BLaER1 (cell line): ENCODE measurements at regions not wholly inside any gene's neighbourhood (a gene's known extent, or its start where the extent isn't known, plus 50 kb on each side); places are given as distances from the start of the nearest gene placed in this dataset.

Experiments
- H3K27ac ChIP-seq: shearing (Covaris generic); formaldehyde crosslinking; 2 replicates; pipeline ENCODE4 v1.8.1; 2022
- H3K27me3 ChIP-seq: shearing (Covaris generic); formaldehyde crosslinking; 2 replicates; pipeline ENCODE4 v1.8.1; 2022
- H3K36me3 ChIP-seq: shearing (Covaris generic); formaldehyde crosslinking; 2 replicates; pipeline ENCODE4 v1.8.1; 2022
- H3K4me1 ChIP-seq: shearing (Covaris generic); formaldehyde crosslinking; 2 replicates; pipeline ENCODE4 v1.8.1; 2022
- H3K4me2 ChIP-seq: shearing (Covaris generic); formaldehyde crosslinking; 2 replicates; pipeline ENCODE4 v1.8.1; 2022
- H3K4me3 ChIP-seq: shearing (Covaris generic); formaldehyde crosslinking; 2 replicates; pipeline ENCODE4 v1.8.1; 2022
- H3K9ac ChIP-seq: shearing (Covaris generic); formaldehyde crosslinking; 2 replicates; pipeline ENCODE4 v1.8.1; 2022
- H3K9me3 ChIP-seq: shearing (Covaris generic); formaldehyde crosslinking; 2 replicates; pipeline ENCODE4 v1.8.1; 2022
- H4K20me1 ChIP-seq: shearing (Covaris generic); formaldehyde crosslinking; 2 replicates; pipeline ENCODE4 v1.8.1; 2022
- Cebpa-rat ChIP-seq: shearing (Covaris generic); IDR thresholded peaks from 2 replicates; pipeline ENCODE4 v1.8.1; 2022

DNA sequence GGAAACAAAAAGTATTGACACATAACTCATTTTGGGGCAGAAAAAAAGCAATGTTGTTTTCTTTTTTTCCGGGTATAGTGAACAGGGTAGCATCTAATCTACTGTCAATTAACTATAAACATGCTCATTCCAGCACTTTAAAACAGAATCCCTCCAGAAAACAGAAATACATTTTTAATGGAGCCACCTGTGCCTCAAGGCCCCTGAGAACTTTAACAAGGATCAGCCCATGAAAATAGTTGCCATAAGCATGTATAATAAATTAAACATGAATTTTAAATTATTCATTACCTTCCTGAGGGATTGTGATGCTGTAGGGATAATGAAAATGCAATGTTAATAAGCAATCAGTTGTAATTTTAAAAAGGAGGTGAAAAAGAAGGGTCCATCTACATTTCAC, 101.4 kb upstream of the IVNS1ABP start:
- no peaks in the 10 kb centered on the region for H4K20me1 ChIP-seq
- no peak overlapping the region for H3K27ac ChIP-seq
- TF ChIP-seq Cebpa-rat = no peak
- H3K36me3 ChIP-seq = no peaks in the 10 kb centered on the region
- H3K4me3 ChIP-seq = no peak overlapping the region
- H3K27me3 ChIP-seq = no peaks in the 10 kb centered on the region
- no peaks in the 10 kb centered on the region for H3K4me1 ChIP-seq
- no peaks in the 10 kb centered on the region for H3K9me3 ChIP-seq
- no peak overlapping the region for H3K4me2 ChIP-seq
- no peak overlapping the region for H3K9ac ChIP-seq

DNA sequence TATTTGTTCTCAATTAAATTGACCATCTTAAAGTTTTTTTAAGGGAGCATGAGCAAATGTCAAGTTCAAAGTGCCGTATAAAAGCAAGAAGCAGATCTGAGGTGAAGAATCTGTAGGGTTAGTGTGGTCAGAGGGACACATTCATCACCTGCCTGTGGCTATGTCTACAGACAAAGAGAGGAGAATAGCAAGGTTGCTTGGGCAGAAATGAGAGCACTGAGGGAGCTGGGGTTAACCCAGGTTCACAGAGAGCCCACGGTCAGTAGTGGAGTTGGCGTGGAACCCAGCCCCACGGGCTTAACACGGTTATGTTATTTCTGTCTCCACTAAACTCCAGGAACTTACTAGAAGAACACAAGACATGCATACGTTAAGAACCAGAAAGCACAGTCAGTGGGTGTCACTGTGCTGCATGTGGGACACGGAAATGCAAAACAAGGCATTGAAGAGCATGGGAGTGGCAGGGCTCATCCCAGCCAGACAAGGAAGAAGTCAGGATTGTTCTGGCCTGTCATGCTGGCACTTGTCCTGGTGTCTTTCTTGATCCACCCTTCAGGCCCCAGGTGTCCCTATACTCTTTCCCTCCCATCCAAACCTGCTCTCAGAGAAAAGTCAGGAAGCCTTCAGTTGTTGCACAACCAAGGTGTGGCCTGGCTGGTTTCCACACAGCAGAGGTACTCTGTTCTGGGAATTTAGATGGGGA, 95.5 kb upstream of the IVNS1ABP start:
- H3K4me1 ChIP-seq = no peaks in the 10 kb centered on the region
- H3K4me2 ChIP-seq = no peak overlapping the region
- H3K36me3 ChIP-seq = no peaks in the 10 kb centered on the region
- no peaks in the 10 kb centered on the region for H3K9me3 ChIP-seq
- H3K27ac ChIP-seq = no peak overlapping the region
- H3K9ac ChIP-seq = no peak overlapping the region
- H3K4me3 ChIP-seq = no peak overlapping the region
- H3K27me3 ChIP-seq = no peaks in the 10 kb centered on the region
- H4K20me1 ChIP-seq = no peaks in the 10 kb centered on the region
- TF ChIP-seq Cebpa-rat = no peak

DNA sequence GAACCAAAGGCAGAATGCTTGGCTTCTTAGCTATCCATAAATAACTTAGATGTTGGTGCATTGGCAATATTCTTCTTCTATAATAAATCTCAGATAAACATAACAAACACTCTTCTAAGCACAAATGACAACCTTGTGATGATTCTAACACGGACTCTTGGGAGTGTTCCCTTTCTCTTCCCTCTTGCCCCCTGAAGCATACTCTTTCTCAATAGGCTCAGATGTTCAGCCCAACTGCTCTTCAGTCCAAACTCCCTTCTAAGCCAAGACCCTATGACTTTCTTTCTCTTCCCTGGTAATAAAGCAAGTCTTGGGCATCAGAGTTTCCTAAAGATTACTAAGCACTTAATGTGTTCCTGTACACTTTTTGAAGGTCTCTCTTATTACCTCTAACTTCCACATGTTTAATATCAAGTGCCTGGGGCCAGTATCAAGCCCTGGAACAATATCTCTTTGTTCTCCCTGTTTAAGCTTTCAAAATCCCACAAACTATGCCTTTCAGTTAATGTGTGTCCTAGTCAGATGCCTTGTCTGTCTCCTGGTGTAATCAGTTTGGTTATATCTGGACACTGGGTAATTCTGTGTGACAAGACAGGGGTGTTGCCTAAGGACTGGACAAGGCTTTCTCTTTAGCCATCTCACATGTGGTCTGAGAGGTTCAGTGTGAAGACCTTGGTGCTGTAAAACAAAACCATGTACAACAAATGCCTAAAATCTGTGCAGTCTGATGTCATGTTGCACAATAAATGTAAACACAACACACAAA, 92.9 kb upstream of the IVNS1ABP start:
- no peaks in the 10 kb centered on the region for H3K9me3 ChIP-seq
- no peak overlapping the region for H3K9ac ChIP-seq
- H3K27ac ChIP-seq = no peak overlapping the region
- H3K4me3 ChIP-seq = no peak overlapping the region
- TF ChIP-seq Cebpa-rat = no peak
- no peaks in the 10 kb centered on the region for H3K36me3 ChIP-seq
- H3K4me1 ChIP-seq = no peaks in the 10 kb centered on the region
- H4K20me1 ChIP-seq = no peaks in the 10 kb centered on the region
- no peaks in the 10 kb centered on the region for H3K27me3 ChIP-seq
- no peak overlapping the region for H3K4me2 ChIP-seq

DNA sequence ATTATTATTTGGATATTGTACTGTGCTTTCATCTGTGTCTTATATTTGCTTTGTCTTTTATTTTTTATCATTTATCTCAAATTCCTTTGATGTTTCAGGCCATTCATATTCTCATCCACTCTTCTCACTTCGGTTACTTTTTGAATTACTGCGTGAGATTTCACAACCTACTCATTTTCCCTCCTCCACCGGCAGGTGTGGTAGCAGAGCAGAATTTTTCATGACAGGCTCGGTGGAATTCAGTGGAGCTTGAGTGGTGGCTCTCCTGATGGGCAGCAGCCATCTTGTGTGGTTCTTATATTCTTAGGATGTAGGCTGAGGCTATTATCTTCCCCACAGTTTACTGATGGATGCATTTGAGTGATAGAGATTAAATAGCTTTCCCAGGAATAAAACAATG, 92.3 kb upstream of the IVNS1ABP start:
- no peaks in the 10 kb centered on the region for H4K20me1 ChIP-seq
- no peak overlapping the region for H3K27ac ChIP-seq
- no peak for TF ChIP-seq Cebpa-rat
- no peak overlapping the region for H3K4me2 ChIP-seq
- no peaks in the 10 kb centered on the region for H3K36me3 ChIP-seq
- H3K9ac ChIP-seq = no peak overlapping the region
- no peaks in the 10 kb centered on the region for H3K27me3 ChIP-seq
- H3K9me3 ChIP-seq = no peaks in the 10 kb centered on the region
- no peaks in the 10 kb centered on the region for H3K4me1 ChIP-seq
- no peak overlapping the region for H3K4me3 ChIP-seq

DNA sequence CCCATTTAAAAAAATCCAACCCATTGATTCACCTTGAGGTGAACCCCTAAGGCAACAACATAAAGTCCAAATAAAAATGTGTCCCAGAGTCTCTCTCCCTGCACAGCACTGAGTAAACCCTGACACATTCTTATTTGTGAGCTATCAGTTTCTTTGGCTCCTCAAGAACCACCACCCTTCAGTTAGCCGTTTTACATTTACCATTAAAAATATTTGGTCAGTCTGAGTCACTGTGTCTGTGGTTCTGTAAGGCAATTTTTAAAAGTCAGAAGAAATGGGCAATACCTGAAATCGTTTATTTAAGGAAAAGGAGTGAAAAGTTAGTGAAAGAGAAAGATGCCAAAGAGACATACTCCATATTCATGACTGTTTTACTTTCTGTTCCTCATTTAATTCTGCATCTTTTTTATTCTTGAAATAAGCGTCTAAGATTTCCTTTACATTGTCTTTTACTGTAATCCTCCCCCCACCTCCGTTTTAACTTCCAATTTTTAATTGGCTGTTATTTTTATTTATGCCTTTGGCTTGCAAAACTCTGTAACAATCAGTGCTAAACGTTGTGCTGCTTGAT, 91.7 kb upstream of the IVNS1ABP start:
- no peak for TF ChIP-seq Cebpa-rat
- H3K4me1 ChIP-seq = no peaks in the 10 kb centered on the region
- no peaks in the 10 kb centered on the region for H3K27me3 ChIP-seq
- H3K9ac ChIP-seq = no peak overlapping the region
- H3K4me2 ChIP-seq = no peak overlapping the region
- H4K20me1 ChIP-seq = no peaks in the 10 kb centered on the region
- no peaks in the 10 kb centered on the region for H3K9me3 ChIP-seq
- no peak overlapping the region for H3K4me3 ChIP-seq
- no peaks in the 10 kb centered on the region for H3K36me3 ChIP-seq
- H3K27ac ChIP-seq = no peak overlapping the region

DNA sequence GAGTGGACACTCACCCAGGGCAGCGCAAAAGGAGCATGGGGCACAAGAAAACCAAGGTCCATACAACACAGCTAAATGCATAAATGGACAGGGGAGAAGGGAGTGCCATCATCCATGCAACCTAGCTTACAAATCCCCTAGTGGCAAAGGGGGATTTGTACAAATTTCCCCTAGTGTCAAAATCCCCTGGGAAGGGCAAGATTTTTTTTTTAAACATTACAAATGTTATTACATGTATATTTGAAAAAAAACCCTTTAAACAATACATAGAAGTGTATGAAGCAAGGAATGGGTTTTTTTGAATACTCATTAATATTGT, 89.6 kb upstream of the IVNS1ABP start:
- Histone ChIP-seq H4K20me1 (no peaks in the 10 kb centered on the region), H3K4me1 (no peaks in the 10 kb centered on the region), H3K36me3 (no peaks in the 10 kb centered on the region), H3K9me3 (no peaks in the 10 kb centered on the region), H3K4me3 (no peak overlapping the region), H3K27me3 (no peaks in the 10 kb centered on the region), H3K4me2 (no peak overlapping the region), H3K9ac (no peak overlapping the region), H3K27ac (no peak overlapping the region)
- no peak for TF ChIP-seq Cebpa-rat

DNA sequence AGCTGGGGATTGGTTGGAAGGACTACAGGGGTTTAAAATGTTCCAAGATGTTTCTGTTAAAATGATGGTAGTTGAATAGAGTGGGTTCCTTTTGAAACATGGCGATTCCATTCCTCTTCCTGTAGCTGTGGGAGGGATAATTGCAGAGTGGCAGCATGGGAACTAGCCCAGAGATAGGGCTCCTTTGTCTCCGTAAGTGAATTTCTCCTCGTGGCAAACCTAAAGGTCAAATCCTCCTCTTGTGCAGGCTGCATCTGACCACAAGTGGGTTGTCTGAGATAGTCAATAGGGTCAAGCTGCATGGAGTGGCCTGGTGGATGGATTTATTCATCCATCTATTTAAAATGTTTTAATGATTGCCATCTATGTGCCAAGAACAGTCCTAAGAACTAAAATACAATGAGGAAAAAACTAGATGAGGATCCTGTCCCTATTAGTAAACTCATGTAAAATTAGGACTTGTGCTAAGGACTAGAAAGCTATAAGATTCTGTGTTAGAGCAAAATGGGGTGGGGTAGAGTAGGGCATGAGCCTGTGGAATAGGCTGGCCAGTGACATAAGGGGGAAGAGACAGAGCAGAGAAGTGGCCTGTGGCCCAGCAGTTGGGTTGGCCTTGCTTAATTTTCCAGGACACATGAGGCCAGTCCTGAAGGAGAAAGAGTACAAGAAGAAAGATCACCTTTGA, 89.1 kb upstream of the IVNS1ABP start:
- Histone ChIP-seq H4K20me1 (no peaks in the 10 kb centered on the region), H3K36me3 (no peaks in the 10 kb centered on the region), H3K9me3 (no peaks in the 10 kb centered on the region), H3K4me2 (no peak overlapping the region), H3K27ac (no peak overlapping the region), H3K27me3 (no peaks in the 10 kb centered on the region), H3K4me3 (no peak overlapping the region), H3K4me1 (no peaks in the 10 kb centered on the region), H3K9ac (no peak overlapping the region)
- TF ChIP-seq Cebpa-rat = no peak

DNA sequence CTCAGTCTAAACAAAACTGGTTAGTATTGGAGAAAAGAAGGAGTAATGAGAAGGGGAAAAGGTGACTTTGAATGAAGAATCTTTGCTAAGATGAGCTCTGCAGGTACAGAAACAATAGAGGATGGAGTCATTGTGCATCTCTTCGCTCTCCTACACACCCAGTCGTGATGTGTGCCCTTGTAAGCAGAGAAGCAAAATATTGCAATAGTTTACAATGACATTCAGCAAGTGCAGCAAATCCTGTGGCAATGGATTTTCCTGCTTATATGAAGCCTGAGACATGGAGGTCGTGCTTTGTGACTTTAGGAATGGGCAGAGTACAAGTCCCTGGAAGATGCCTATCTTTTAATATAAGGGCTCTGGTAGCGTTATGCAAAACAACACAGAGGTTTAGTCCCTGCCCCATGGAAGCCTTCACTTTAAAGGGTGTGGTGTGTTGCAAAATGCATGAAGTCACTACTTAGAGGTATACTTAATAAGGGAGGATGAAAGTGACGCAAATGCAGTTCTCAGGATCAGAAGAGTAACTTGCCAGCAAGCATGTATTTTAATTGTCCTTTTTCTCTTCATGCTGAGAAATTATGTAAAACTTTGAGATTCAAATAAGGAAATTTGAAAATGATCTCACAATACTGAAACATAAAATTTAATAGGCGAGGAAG, 88.0 kb upstream of the IVNS1ABP start:
- no peak overlapping the region for H3K27ac ChIP-seq
- H3K9me3 ChIP-seq = no peaks in the 10 kb centered on the region
- no peak overlapping the region for H3K4me3 ChIP-seq
- TF ChIP-seq Cebpa-rat = no peak
- no peaks in the 10 kb centered on the region for H4K20me1 ChIP-seq
- no peaks in the 10 kb centered on the region for H3K27me3 ChIP-seq
- no peak overlapping the region for H3K4me2 ChIP-seq
- no peak overlapping the region for H3K9ac ChIP-seq
- H3K36me3 ChIP-seq = no peaks in the 10 kb centered on the region
- H3K4me1 ChIP-seq = no peaks in the 10 kb centered on the region

DNA sequence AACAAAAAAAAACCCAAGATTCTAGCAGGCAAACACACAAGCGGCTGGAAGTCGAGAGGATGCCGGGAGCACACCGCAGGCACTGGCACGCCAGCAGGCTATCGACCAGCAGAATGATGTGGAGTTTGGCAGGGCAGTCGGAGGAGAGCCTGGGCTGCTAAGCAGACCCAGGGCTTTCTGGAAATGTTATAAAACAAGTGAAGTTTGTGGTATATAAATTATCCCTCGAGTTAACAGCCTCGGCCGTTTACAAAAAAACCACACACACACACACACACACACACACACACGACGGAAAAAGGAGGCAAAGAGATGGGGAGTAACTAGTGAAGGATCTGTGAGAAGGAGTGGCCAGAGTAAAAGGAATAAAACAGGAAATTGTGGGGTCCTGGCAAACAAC, 87.2 kb upstream of the IVNS1ABP start:
- Histone ChIP-seq H3K27ac (no peak overlapping the region), H3K4me3 (no peak overlapping the region), H3K4me2 (no peak overlapping the region), H3K36me3 (no peaks in the 10 kb centered on the region), H4K20me1 (no peaks in the 10 kb centered on the region), H3K4me1 (no peaks in the 10 kb centered on the region), H3K9ac (no peak overlapping the region), H3K27me3 (no peaks in the 10 kb centered on the region), H3K9me3 (no peaks in the 10 kb centered on the region)
- no peak for TF ChIP-seq Cebpa-rat
